ENCODE measurements at regions not wholly inside any gene's neighbourhood (a gene's known extent, or its start where the extent isn't known, plus 50 kb on each side); places are given as distances from the start of the nearest gene placed in this dataset.

GRCh38 chr17:45733781-45734180 lies 50.3 kb upstream of the CRHR1 start:
- Histone ChIP-seq H3K36me3 (ENCODE audit: low read depth, missing control alignments) (no peaks in the 10 kb centered on the region), H3K27ac (no peak overlapping the region), H3K27me3 (no peaks in the 10 kb centered on the region), H3K4me3 (no peak overlapping the region), H3K9me3 (no peaks in the 10 kb centered on the region), H3K4me1 (no peaks in the 10 kb centered on the region)
- intact Hi-C loops (cut with DNase I; ENCODE audit: low total_unique reads): no loop called here
- TF ChIP-seq, protein P1, sequence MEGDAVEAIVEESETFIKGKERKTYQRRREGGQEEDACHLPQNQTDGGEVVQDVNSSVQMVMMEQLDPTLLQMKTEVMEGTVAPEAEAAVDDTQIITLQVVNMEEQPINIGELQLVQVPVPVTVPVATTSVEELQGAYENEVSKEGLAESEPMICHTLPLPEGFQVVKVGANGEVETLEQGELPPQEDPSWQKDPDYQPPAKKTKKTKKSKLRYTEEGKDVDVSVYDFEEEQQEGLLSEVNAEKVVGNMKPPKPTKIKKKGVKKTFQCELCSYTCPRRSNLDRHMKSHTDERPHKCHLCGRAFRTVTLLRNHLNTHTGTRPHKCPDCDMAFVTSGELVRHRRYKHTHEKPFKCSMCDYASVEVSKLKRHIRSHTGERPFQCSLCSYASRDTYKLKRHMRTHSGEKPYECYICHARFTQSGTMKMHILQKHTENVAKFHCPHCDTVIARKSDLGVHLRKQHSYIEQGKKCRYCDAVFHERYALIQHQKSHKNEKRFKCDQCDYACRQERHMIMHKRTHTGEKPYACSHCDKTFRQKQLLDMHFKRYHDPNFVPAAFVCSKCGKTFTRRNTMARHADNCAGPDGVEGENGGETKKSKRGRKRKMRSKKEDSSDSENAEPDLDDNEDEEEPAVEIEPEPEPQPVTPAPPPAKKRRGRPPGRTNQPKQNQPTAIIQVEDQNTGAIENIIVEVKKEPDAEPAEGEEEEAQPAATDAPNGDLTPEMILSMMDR (IDR thresholded peaks at IDR 0.05): no peak
- no peak for TF ChIP-seq POLR2A (IDR thresholded peaks at IDR 0.05)
- DNase-seq: no peak
- 35 to 38% methylated on average over 2 of the region's 2 CpGs for WGBS, 2 donors

Measured in testis (tissue), 2 donors.